Astrocyte (in vitro differentiated cells and primary cell): ENCODE measurements at regions not wholly inside any gene's neighbourhood (a gene's known extent, or its start where the extent isn't known, plus 50 kb on each side); places are given as distances from the start of the nearest gene placed in this dataset.

Experiments used
- DNase-seq: peaks from one replicate; pipeline ENCODE4 v3.0.0-alpha.2; 2010; ENCODE audit warnings: low read depth
- FAIRE-seq: peaks from 2 replicates; lab custom pipeline; 2011; peaks lifted over from hg19 to GRCh38; lab: Jason Lieb, UNC
- H2AFZ ChIP-seq: 2 replicates; pipeline ENCODE4 v1.6.0; 2012; ENCODE audit warnings: low read depth, low read length, inconsistent platforms
- H3K27ac ChIP-seq: 2 replicates; pipeline ENCODE4 v1.5.1; 2011; ENCODE audit warnings: low read depth, low read length, inconsistent platforms
- H3K27me3 ChIP-seq: 2 replicates; pipeline ENCODE4 v1.6.0; 2011; ENCODE audit warnings: low read length, inconsistent platforms; ENCODE audit not compliant: insufficient read depth
- H3K36me3 ChIP-seq: 2 replicates; pipeline ENCODE4 v1.5.1; 2011; ENCODE audit warnings: low read length, inconsistent platforms; ENCODE audit not compliant: insufficient read depth
- H3K4me1 ChIP-seq: 2 replicates; pipeline ENCODE4 v1.5.1; 2011; ENCODE audit warnings: low read length, inconsistent platforms; ENCODE audit not compliant: insufficient read depth
- H3K4me2 ChIP-seq: 2 replicates; pipeline ENCODE4 v1.6.0; 2012; ENCODE audit warnings: low read length, inconsistent platforms
- H3K4me3 ChIP-seq: 2 replicates; pipeline ENCODE4 v1.5.1; 2011; ENCODE audit warnings: low read depth, mild to moderate bottlenecking, low read length, inconsistent platforms; ENCODE audit not compliant: insufficient read depth
- H3K79me2 ChIP-seq: 2 replicates; pipeline ENCODE4 v1.6.0; 2012; ENCODE audit warnings: mild to moderate bottlenecking, low read length, inconsistent platforms; ENCODE audit not compliant: insufficient read depth
- H3K9ac ChIP-seq: 2 replicates; pipeline ENCODE4 v1.6.0; 2012; ENCODE audit warnings: mild to moderate bottlenecking, low read length, inconsistent platforms
- H3K9me3 ChIP-seq: 2 replicates; pipeline ENCODE4 v1.5.1; 2012; ENCODE audit warnings: low read depth, mild to moderate bottlenecking, low read length, inconsistent platforms; ENCODE audit not compliant: insufficient read depth
- H4K20me1 ChIP-seq: 2 replicates; pipeline ENCODE4 v1.6.0; 2012; ENCODE audit warnings: low read length, inconsistent platforms; ENCODE audit not compliant: insufficient read depth
- H3K27ac Mint-ChIP-seq: one replicate; pipeline ENCODE4 v1.8.0; 2021; ENCODE audit warnings: mild to moderate bottlenecking, mixed read lengths; ENCODE audit not compliant: unreplicated experiment
- H3K27me3 Mint-ChIP-seq: one replicate; pipeline ENCODE4 v1.8.0; 2021; ENCODE audit warnings: low read depth, mixed read lengths; ENCODE audit not compliant: unreplicated experiment
- H3K36me3 Mint-ChIP-seq: one replicate; pipeline ENCODE4 v1.8.0; 2021; ENCODE audit warnings: low read depth, mixed read lengths; ENCODE audit not compliant: unreplicated experiment
- H3K4me1 Mint-ChIP-seq: one replicate; pipeline ENCODE4 v1.8.0; 2021; ENCODE audit warnings: low read depth, mixed read lengths; ENCODE audit not compliant: unreplicated experiment
- H3K4me3 Mint-ChIP-seq: one replicate; pipeline ENCODE4 v1.8.0; 2021; ENCODE audit warnings: mild to moderate bottlenecking, moderate library complexity, mixed read lengths; ENCODE audit not compliant: unreplicated experiment
- H3K9me3 Mint-ChIP-seq: one replicate; pipeline ENCODE4 v1.8.0; 2021; ENCODE audit warnings: mild to moderate bottlenecking, mixed read lengths; ENCODE audit not compliant: unreplicated experiment
- CTCF ChIP-seq: IDR thresholded peaks from 2 replicates; pipeline ENCODE4 v1.5.1; 2011; ENCODE audit warnings: low read depth, mild to moderate bottlenecking, inconsistent platforms, low read length, moderate library complexity; ENCODE audit not compliant: insufficient read depth
- EZH2 ChIP-seq: IDR thresholded peaks from 2 replicates; pipeline ENCODE4 v1.6.1; 2012; ENCODE audit warnings: mild to moderate bottlenecking, low read length, inconsistent platforms; ENCODE audit not compliant: insufficient read depth

DNA sequence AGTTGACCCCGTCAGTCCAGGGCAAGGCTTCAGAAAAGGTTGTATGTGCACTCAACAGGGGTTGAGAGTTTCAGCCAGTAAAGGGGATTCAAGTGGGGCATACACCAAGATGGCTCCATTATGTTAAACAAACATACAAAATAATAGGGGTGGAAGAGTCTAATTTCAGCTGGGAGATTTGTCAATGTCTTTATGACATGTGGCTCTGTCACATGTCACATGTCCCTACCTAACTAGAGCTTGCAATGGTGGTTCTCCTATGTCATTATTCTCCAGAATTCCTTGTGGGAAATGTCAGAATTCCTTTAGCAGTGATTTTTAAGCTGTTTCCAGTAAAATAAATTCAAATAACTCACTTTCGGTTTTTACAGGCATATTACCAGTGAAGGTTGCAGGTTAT lies 392.0 kb upstream of the ADGRL4 start:
- Histone ChIP-seq H4K20me1 (no peaks in the 10 kb centered on the region), H3K9ac (no peak overlapping the region), H2AFZ (no peak overlapping the region), H3K27ac (no peak overlapping the region), H3K36me3 (no peaks in the 10 kb centered on the region), H3K4me3 (no peak overlapping the region), H3K27me3 (no peaks in the 10 kb centered on the region), H3K4me1 (no peaks in the 10 kb centered on the region), H3K79me2 (no peaks in the 10 kb centered on the region), H3K4me2 (no peak overlapping the region), H3K9me3 (no peaks in the 10 kb centered on the region)
- no peak for TF ChIP-seq EZH2
- TF ChIP-seq CTCF = no peak
- H3K36me3 Mint-ChIP-seq = no peaks in the 10 kb centered on the region
- no peak overlapping the region for H3K27ac Mint-ChIP-seq
- DNase-seq = no peak
- no peaks in the 10 kb centered on the region for H3K9me3 Mint-ChIP-seq
- H3K4me1 Mint-ChIP-seq = no peaks in the 10 kb centered on the region
- H3K27me3 Mint-ChIP-seq = no peaks in the 10 kb centered on the region
- no peak for FAIRE-seq
- H3K4me3 Mint-ChIP-seq = no peak overlapping the region

DNA sequence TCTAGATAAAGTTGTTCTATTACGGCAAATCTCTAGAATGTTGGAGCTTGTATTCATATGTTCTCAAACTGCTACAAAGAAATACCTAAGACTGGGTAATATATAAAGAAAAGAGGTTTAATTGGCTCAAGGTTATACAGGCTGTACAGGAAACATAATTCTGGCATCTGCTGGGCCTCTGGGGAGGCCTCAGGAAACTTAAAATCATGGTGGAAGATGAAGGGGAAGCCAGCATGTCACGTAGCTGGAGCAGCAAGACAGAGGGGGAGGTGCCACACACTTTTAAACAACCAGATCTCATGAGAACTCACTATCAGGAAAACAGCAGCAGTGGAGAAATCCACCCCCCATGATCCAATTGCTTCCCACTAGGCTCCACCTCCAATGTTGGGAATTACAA lies 390.4 kb upstream of the ADGRL4 start:
- Histone ChIP-seq H3K9me3 (no peaks in the 10 kb centered on the region), H3K27ac (no peak overlapping the region), H2AFZ (no peak overlapping the region), H3K4me3 (no peak overlapping the region), H3K4me1 (no peaks in the 10 kb centered on the region), H4K20me1 (no peaks in the 10 kb centered on the region), H3K4me2 (no peak overlapping the region), H3K79me2 (no peaks in the 10 kb centered on the region), H3K27me3 (no peaks in the 10 kb centered on the region), H3K36me3 (no peaks in the 10 kb centered on the region), H3K9ac (no peak overlapping the region)
- H3K4me1 Mint-ChIP-seq = no peaks in the 10 kb centered on the region
- no peaks in the 10 kb centered on the region for H3K9me3 Mint-ChIP-seq
- no peak for FAIRE-seq
- H3K36me3 Mint-ChIP-seq = no peaks in the 10 kb centered on the region
- no peak overlapping the region for H3K4me3 Mint-ChIP-seq
- no peak for TF ChIP-seq EZH2
- no peak for TF ChIP-seq CTCF
- H3K27ac Mint-ChIP-seq = no peak overlapping the region
- DNase-seq = no peak
- H3K27me3 Mint-ChIP-seq = no peaks in the 10 kb centered on the region

DNA sequence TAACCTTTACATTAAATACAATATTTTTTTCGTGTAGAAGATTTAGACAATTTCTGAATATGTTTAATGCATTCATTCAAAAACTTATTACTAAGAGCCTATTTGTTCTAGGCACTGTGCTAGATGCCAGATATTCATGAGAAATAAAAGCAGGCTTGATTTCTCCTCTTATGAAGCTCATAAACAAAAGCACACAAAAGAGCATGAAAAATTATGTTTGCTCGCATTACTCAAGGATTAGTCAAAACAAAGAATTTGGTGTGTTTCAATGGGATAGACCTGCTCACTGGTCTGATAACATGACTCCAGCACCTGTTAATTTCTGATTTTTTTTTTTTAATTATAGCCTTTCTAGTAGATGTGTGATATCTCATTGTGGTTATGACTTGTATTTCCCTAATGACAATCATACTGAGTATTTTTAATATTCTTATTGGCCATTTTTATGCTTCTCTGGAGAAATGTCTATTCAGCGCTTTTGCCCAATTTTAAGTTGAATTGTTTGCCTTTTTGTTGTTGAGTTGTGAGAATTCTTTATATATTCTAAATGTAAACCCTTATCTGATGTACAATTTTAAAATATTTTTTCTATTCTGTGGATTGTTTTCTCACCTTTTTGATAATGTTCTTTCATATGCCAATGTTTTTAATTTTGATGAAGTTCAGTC lies 382.3 kb upstream of the ADGRL4 start:
- no peaks in the 10 kb centered on the region for H3K9me3 Mint-ChIP-seq
- FAIRE-seq = no peak
- H3K4me3 Mint-ChIP-seq = no peak overlapping the region

More for the DNA sequence above, 382.3 kb upstream of the ADGRL4 start:
- H2AFZ ChIP-seq = no peak overlapping the region
- no peak overlapping the region for H3K9ac ChIP-seq
- Mint-ChIP-seq H3K36me3 (no peaks in the 10 kb centered on the region), H3K4me1 (no peaks in the 10 kb centered on the region), H3K27me3 (no peaks in the 10 kb centered on the region), H3K27ac (no peak overlapping the region)
- no peaks in the 10 kb centered on the region for H3K9me3 ChIP-seq
- no peaks in the 10 kb centered on the region for H3K36me3 ChIP-seq
- TF ChIP-seq CTCF (no peak), EZH2 (no peak)
- no peaks in the 10 kb centered on the region for H4K20me1 ChIP-seq
- H3K4me1 ChIP-seq = no peaks in the 10 kb centered on the region
- no peak overlapping the region for H3K27ac ChIP-seq
- DNase-seq = no peak
- H3K79me2 ChIP-seq = no peaks in the 10 kb centered on the region
- H3K4me3 ChIP-seq = no peak overlapping the region
- no peaks in the 10 kb centered on the region for H3K27me3 ChIP-seq
- no peak overlapping the region for H3K4me2 ChIP-seq
